ENCODE measurements at regions not wholly inside any gene's neighbourhood (a gene's known extent, or its start where the extent isn't known, plus 50 kb on each side); places are given as distances from the start of the nearest gene placed in this dataset.

DNA sequence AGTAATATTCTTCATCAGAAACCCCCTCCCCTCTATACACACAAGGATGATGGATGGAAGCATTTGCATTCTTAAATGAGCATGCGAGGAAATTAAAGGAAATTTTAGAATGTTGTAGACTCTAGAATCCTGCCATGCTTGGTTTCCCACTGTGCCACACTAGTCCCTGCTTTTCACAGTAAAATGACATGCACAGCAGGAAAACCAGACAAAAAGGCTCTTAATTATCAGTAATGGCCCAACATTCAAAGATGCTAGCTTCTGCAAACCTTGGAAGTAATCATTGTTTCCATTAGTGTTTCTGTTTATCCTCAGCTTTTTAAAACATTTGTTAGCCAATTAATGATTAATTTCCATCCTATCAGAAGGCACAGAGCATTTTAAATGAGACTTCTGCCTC is 255.8 kb downstream of the SLCO4C1 start:
- TF ChIP-seq, protein P1, sequence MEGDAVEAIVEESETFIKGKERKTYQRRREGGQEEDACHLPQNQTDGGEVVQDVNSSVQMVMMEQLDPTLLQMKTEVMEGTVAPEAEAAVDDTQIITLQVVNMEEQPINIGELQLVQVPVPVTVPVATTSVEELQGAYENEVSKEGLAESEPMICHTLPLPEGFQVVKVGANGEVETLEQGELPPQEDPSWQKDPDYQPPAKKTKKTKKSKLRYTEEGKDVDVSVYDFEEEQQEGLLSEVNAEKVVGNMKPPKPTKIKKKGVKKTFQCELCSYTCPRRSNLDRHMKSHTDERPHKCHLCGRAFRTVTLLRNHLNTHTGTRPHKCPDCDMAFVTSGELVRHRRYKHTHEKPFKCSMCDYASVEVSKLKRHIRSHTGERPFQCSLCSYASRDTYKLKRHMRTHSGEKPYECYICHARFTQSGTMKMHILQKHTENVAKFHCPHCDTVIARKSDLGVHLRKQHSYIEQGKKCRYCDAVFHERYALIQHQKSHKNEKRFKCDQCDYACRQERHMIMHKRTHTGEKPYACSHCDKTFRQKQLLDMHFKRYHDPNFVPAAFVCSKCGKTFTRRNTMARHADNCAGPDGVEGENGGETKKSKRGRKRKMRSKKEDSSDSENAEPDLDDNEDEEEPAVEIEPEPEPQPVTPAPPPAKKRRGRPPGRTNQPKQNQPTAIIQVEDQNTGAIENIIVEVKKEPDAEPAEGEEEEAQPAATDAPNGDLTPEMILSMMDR (IDR thresholded peaks at IDR 0.05) = no peak
- TF ChIP-seq POLR2A (IDR thresholded peaks at IDR 0.05) (no peak), POLR2AphosphoS5 (IDR thresholded peaks at IDR 0.05) (no peak), EP300 (IDR thresholded peaks at IDR 0.05) (no peak)
